HCT116 (cell line): ENCODE measurements at regions not wholly inside any gene's neighbourhood (a gene's known extent, or its start where the extent isn't known, plus 50 kb on each side); places are given as distances from the start of the nearest gene placed in this dataset.

Experiments used
- ATAC-seq: fragments of 200-7000 bp; cut with Tn5 transposase; 2 replicates; pipeline ENCODE4 v1.9.1; 2020; ENCODE audit warnings: mild to moderate bottlenecking, moderate library complexity
- BruUV-seq: library from RNA; stranded (reverse); fragments of 400-500 nt; replicated peaks from 2 replicates; lab custom pipeline; 2021; lab: Mats Ljungman, UMichigan
- CTCF ChIA-PET: fragments of 300-600 bp; sonication (Branson Sonifier 250); formaldehyde crosslinking; loops from one replicate; lab custom pipeline; 2021; ENCODE audit warnings: antibody characterized with exemption; lab: Charles Lee
- POLR2A ChIA-PET: fragments of 300-600, 350-600 bp; sonication (Branson Sonifier 250); formaldehyde crosslinking; loops from one replicate; lab custom pipeline; 2021; ENCODE audit warnings: antibody characterized with exemption; lab: Charles Lee
- RAD21 ChIA-PET, 2 experiments: fragments of 300-600 bp; sonication (Branson Sonifier 250); formaldehyde crosslinking; loops; one replicate each; lab custom pipeline; 2023; ENCODE audit warnings: low total read pairs in 2 of 2; ENCODE audit not compliant: uncharacterized antibody in 2 of 2, unreplicated experiment in 2 of 2, low non-redundant PET in 1 of 2; lab: Charles Lee
- DNase-seq: peaks from one replicate; pipeline ENCODE4 v3.0.0-alpha.2; 2010; ENCODE audit warnings: low read depth, low spot score
- H2AFZ ChIP-seq: fragments of 200-600 bp; shearing (Covaris generic), sonication (generic); 2 replicates; pipeline ENCODE4 v1.6.1; 2017; ENCODE audit warnings: low read depth, mixed run types, mixed read lengths, antibody characterized with exemption, low read length; ENCODE audit not compliant: poor library complexity, severe bottlenecking
- H3K27ac ChIP-seq: 2 replicates; pipeline ENCODE4 v1.5.1; 2012; ENCODE audit warnings: low read depth, low read length
- H3K27me3 ChIP-seq: fragments of 200-600 bp; sonication (generic); 2 replicates; pipeline ENCODE4 v1.6.1; 2016; ENCODE audit warnings: mixed run types, low read length, mixed read lengths; ENCODE audit not compliant: insufficient read depth
- H3K36me3 ChIP-seq, 2 experiments: fragments of 200-500 bp in 1 of 2; fragments of 200-600 bp in 1 of 2; sonication (Bioruptor generic) in 1 of 2; sonication (generic) in 1 of 2; 2 replicates each; pipeline versions ENCODE4 v1.5.1 to v1.6.1; 2014 to 2016; ENCODE audit warnings: low read length in 2 of 2, inconsistent platforms in 1 of 2, mixed read lengths in 1 of 2, mixed run types in 1 of 2; ENCODE audit not compliant: insufficient read depth in 2 of 2, control insufficient read depth in 1 of 2
- H3K4me1 ChIP-seq, 2 experiments: fragments of 200-600 bp in 1 of 2; sonication (generic) in 1 of 2; 2 replicates each; pipeline versions ENCODE4 v1.5.1 to v1.6.1; 2012 to 2017; ENCODE audit warnings: low read length in 2 of 2, inconsistent platforms in 1 of 2, mild to moderate bottlenecking in 1 of 2, mixed read lengths in 1 of 2, mixed run types in 1 of 2, moderate library complexity in 1 of 2; ENCODE audit not compliant: insufficient read depth in 2 of 2, control insufficient read depth in 1 of 2
- H3K4me2 ChIP-seq: fragments of 200-600 bp; sonication (generic); 2 replicates; pipeline ENCODE4 v1.6.1; 2017; ENCODE audit warnings: mixed run types, low read length, mixed read lengths
- H3K4me3 ChIP-seq, 2 experiments: fragments of 200-600 bp in 1 of 2; sonication (generic) in 1 of 2; replicated peaks in 1 of 2; 2 replicates each; pipeline ENCODE4 v1.5.1; 2011 to 2016; ENCODE audit warnings: low read length in 2 of 2, control low read depth in 1 of 2, low read depth in 1 of 2, mild to moderate bottlenecking in 1 of 2, mixed read lengths in 1 of 2, mixed run types in 1 of 2
- H3K79me2 ChIP-seq: fragments of 200-600 bp; sonication (generic); 2 replicates; pipeline ENCODE4 v1.6.1; 2017; ENCODE audit warnings: mild to moderate bottlenecking, mixed run types, low read length, moderate library complexity, mixed read lengths; ENCODE audit not compliant: insufficient read depth
- H3K9ac ChIP-seq: fragments of 200-600 bp; sonication (generic); 2 replicates; pipeline ENCODE4 v1.6.1; 2016; ENCODE audit warnings: low read length, mixed read lengths
- H3K9me2 ChIP-seq: fragments of 200-600 bp; sonication (generic), shearing (Covaris generic); 2 replicates; pipeline ENCODE4 v1.6.1; 2017; ENCODE audit warnings: mixed run types, mild to moderate bottlenecking, moderate library complexity; ENCODE audit not compliant: insufficient read depth
- H3K9me3 ChIP-seq, 2 experiments: fragments of 200-500 bp in 1 of 2; fragments of 200-600 bp in 1 of 2; sonication (Bioruptor generic) in 1 of 2; sonication (generic) in 1 of 2; 2 replicates each; pipeline ENCODE4 v1.6.1; 2014 to 2017; ENCODE audit warnings: low read length in 2 of 2, mixed read lengths in 2 of 2, inconsistent platforms in 1 of 2, low read depth in 1 of 2, mild to moderate bottlenecking in 1 of 2, mixed run types in 1 of 2, moderate library complexity in 1 of 2; ENCODE audit not compliant: control insufficient read depth in 1 of 2, insufficient read depth in 1 of 2
- H4K20me1 ChIP-seq: fragments of 200-600 bp; sonication (generic), shearing (Covaris generic); 2 replicates; pipeline ENCODE4 v1.6.1; 2017; ENCODE audit warnings: mixed run types, mild to moderate bottlenecking, moderate library complexity; ENCODE audit not compliant: insufficient read depth
- ATF3 ChIP-seq: IDR thresholded peaks from 2 replicates; pipeline ENCODE4 v1.6.1; 2012
- CBX3 ChIP-seq: IDR thresholded peaks from 2 replicates; pipeline ENCODE4 v1.6.1; 2012; ENCODE audit warnings: low read depth
- CEBPB ChIP-seq: IDR thresholded peaks from 2 replicates; pipeline ENCODE4 v1.6.1; 2012; ENCODE audit warnings: low read depth
- CTCF ChIP-seq, 3 experiments: fragments of 200-600 bp in 1 of 3; sonication (generic) in 1 of 3; IDR thresholded peaks in 2 of 3; conservative IDR thresholded peaks in 1 of 3; 2 replicates each; pipeline ENCODE4 v1.5.1; 2012 to 2017; ENCODE audit warnings: low read depth in 2 of 3, low read length in 2 of 3, antibody characterized with exemption in 1 of 3, borderline replicate concordance in 1 of 3, control low read depth in 1 of 3, mild to moderate bottlenecking in 1 of 3, mixed read lengths in 1 of 3, mixed run types in 1 of 3, moderate library complexity in 1 of 3; ENCODE audit not compliant: insufficient read depth in 1 of 3
- EGR1 ChIP-seq: IDR thresholded peaks from 2 replicates; pipeline ENCODE4 v1.6.1; 2012; ENCODE audit warnings: low read depth
- ELF1 ChIP-seq: IDR thresholded peaks from 2 replicates; pipeline ENCODE4 v1.6.1; 2012; ENCODE audit warnings: low read depth, borderline replicate concordance
- EZH2 ChIP-seq: fragments of 200-600 bp; sonication (generic); IDR thresholded peaks from 2 replicates; pipeline ENCODE4 v1.6.1; 2017; ENCODE audit warnings: antibody characterized with exemption, mixed run types
- EZH2phosphoT487 ChIP-seq: fragments of 200-600 bp; IDR thresholded peaks from 2 replicates; pipeline ENCODE4 v1.6.1; 2018; ENCODE audit warnings: antibody characterized with exemption, borderline replicate concordance
- FOSL1 ChIP-seq: IDR thresholded peaks from 2 replicates; pipeline ENCODE4 v1.6.1; 2012; ENCODE audit warnings: low read depth
- MAX ChIP-seq: IDR thresholded peaks from 2 replicates; pipeline ENCODE4 v1.6.1; 2012
- POLR2A ChIP-seq: IDR thresholded peaks from 2 replicates; pipeline ENCODE4 v1.7.0; 2011; ENCODE audit warnings: borderline replicate concordance; ENCODE audit not compliant: insufficient read depth, insufficient read length; ENCODE audit errors: extremely low read depth
- POLR2AphosphoS5 ChIP-seq: IDR thresholded peaks from 2 replicates; pipeline ENCODE4 v1.6.1; 2011; ENCODE audit warnings: mild to moderate bottlenecking, low read depth, low read length, moderate library complexity
- RAD21 ChIP-seq: IDR thresholded peaks from 2 replicates; pipeline ENCODE4 v1.6.1; 2012; ENCODE audit warnings: low read depth, mild to moderate bottlenecking
- REST ChIP-seq: IDR thresholded peaks from 2 replicates; pipeline ENCODE4 v1.6.1; 2012; ENCODE audit warnings: low read depth
- SIN3A ChIP-seq: IDR thresholded peaks from 2 replicates; pipeline ENCODE4 v1.6.1; 2012; ENCODE audit warnings: low read depth
- SP1 ChIP-seq: IDR thresholded peaks from 2 replicates; pipeline ENCODE4 v1.6.1; 2012; ENCODE audit warnings: low read depth
- SRF ChIP-seq: IDR thresholded peaks from 2 replicates; pipeline ENCODE4 v1.6.1; 2012; ENCODE audit warnings: low read depth
- TCF7L2 ChIP-seq: IDR thresholded peaks from 2 replicates; pipeline ENCODE4 v1.7.0; 2011; ENCODE audit warnings: borderline replicate concordance, inconsistent platforms; ENCODE audit not compliant: insufficient read depth, insufficient read length; ENCODE audit errors: extremely low read depth
- ZBTB33 ChIP-seq: IDR thresholded peaks from 2 replicates; pipeline ENCODE4 v1.6.1; 2011; ENCODE audit warnings: mild to moderate bottlenecking, low read length, moderate library complexity; ENCODE audit not compliant: insufficient replicate concordance; ENCODE audit errors: extremely low read depth
- ZNF274 ChIP-seq: fragments of 200-500 bp; sonication (Bioruptor generic); IDR thresholded peaks from 2 replicates; pipeline ENCODE4 v1.6.1; 2014; ENCODE audit warnings: mild to moderate bottlenecking, low read depth, low read length, inconsistent platforms
- intact Hi-C: fragments of 100-400 bp; cut with micrococcal nuclease; formaldehyde crosslinking; loops from 2 replicates; pipeline ENCODE4 v1.10.0; 2022

GRCh38 chr2:15882761-15883497 lies 57.4 kb upstream of the MYCN start:
- no peak overlapping the region for H3K27ac ChIP-seq
- no peaks in the 10 kb centered on the region for H4K20me1 ChIP-seq
- intact Hi-C loops, result no loop called here
- no peaks in the 10 kb centered on the region for H3K36me3 ChIP-seq
- H3K4me1 ChIP-seq, result no peaks in the 10 kb centered on the region
- H3K4me3 ChIP-seq, result no peak overlapping the region
- no peak overlapping the region for H2AFZ ChIP-seq
- no peaks in the 10 kb centered on the region for H3K9me2 ChIP-seq
- H3K9me3 ChIP-seq, result no peaks in the 10 kb centered on the region
- BruUV-seq, result no TSS peak
- CTCF ChIA-PET, result no interaction called here
- POLR2A ChIA-PET, result no interaction called here
- TF ChIP-seq REST (no peak), EZH2 (no peak), MAX (no peak), FOSL1 (no peak), ZNF274 (no peak), CBX3 (no peak), TCF7L2 (no peak), CEBPB (no peak), ZBTB33 (no peak), EGR1 (no peak), ELF1 (no peak), CTCF (IDR thresholded peaks at IDR 0.05 in 2 of 3, conservative IDR thresholded peaks at IDR 0.05 in 1 of 3; ENCODE audit: borderline replicate concordance in 1 of 3, insufficient read depth in 1 of 3, low read depth in 2 of 3, low read length in 2 of 3) (no peak), RAD21 (no peak), EZH2phosphoT487 (no peak), SIN3A (no peak), POLR2AphosphoS5 (no peak), ATF3 (no peak), SP1 (no peak), POLR2A (no peak), SRF (no peak)
- DNase-seq, result no peak
- 0 out of 2 replicates have a peak, but pooled peaks cover 5% of the 10 kb centered on the region for H3K27me3 ChIP-seq
- no peak overlapping the region for H3K4me2 ChIP-seq
- ATAC-seq, result no peak
- H3K9ac ChIP-seq, result no peak overlapping the region
- H3K79me2 ChIP-seq, result no peaks in the 10 kb centered on the region
- RAD21 ChIA-PET, result no interaction called here
